B cell (primary cell): ENCODE measurements at regions not wholly inside any gene's neighbourhood (a gene's known extent, or its start where the extent isn't known, plus 50 kb on each side); places are given as distances from the start of the nearest gene placed in this dataset.

Source experiments
- EZH2 ChIP-seq: IDR thresholded peaks from 2 replicates; pipeline ENCODE4 v1.6.1; 2012; ENCODE audit warnings: borderline replicate concordance, low read depth, mild to moderate bottlenecking, moderate library complexity, low read length; ENCODE audit not compliant: insufficient read depth, poor library complexity, severe bottlenecking
- TF ChIP-seq, protein P1 (sequence below): fragments of 200-600 bp; IDR thresholded peaks from one replicate; pipeline ENCODE4 v1.8.0; 2022; ENCODE audit warnings: antibody characterized with exemption, mild to moderate bottlenecking

- TF ChIP-seq, protein P1, sequence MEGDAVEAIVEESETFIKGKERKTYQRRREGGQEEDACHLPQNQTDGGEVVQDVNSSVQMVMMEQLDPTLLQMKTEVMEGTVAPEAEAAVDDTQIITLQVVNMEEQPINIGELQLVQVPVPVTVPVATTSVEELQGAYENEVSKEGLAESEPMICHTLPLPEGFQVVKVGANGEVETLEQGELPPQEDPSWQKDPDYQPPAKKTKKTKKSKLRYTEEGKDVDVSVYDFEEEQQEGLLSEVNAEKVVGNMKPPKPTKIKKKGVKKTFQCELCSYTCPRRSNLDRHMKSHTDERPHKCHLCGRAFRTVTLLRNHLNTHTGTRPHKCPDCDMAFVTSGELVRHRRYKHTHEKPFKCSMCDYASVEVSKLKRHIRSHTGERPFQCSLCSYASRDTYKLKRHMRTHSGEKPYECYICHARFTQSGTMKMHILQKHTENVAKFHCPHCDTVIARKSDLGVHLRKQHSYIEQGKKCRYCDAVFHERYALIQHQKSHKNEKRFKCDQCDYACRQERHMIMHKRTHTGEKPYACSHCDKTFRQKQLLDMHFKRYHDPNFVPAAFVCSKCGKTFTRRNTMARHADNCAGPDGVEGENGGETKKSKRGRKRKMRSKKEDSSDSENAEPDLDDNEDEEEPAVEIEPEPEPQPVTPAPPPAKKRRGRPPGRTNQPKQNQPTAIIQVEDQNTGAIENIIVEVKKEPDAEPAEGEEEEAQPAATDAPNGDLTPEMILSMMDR = no peak
- TF ChIP-seq EZH2 = no peak
Observed at GRCh38 chr6:164229716-164230115, 815.2 kb downstream of the QKI start.
